ENCODE measurements at regions not wholly inside any gene's neighbourhood (a gene's known extent, or its start where the extent isn't known, plus 50 kb on each side); places are given as distances from the start of the nearest gene placed in this dataset.

DNA sequence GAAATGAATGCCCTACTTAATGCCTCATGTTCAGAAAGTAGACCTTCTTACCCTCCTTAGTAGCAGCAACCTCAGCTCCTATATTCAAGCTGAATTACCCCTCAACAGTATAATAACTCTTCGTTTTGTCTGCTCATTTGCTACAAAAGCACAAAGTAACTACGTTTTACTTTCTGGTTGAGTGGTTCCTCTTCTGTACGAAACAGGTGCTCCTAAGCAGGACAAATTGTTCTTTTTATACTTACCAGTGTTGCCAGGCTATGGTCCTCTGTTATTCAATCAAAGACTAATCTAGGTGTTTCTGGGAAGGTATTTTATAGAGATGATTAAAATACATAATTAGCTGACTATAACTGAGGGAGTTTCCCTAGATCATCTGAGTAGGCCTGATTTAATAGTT lies 484.2 kb upstream of the ADAMTS5 start:
- DNase-seq = no peak

DNA sequence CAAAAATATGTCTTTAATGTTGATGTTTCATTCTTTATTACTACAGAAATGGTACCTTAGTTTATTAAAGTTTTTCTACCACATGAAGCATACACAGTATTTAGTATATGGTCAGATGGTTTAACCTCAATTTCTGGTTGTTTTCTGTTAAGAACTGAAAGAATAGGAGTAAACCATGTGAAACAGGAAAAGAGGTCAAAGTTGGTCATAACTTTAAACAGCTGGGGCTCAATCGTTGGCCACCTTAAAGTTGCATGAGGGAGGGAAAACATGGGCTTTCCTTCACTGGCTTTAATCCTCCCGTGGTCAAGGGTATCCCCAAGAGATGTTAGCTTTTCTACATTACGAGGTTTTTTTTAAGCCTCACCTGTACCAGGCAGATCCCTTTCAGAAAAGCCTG lies 483.3 kb upstream of the ADAMTS5 start:
- no peak for DNase-seq

DNA sequence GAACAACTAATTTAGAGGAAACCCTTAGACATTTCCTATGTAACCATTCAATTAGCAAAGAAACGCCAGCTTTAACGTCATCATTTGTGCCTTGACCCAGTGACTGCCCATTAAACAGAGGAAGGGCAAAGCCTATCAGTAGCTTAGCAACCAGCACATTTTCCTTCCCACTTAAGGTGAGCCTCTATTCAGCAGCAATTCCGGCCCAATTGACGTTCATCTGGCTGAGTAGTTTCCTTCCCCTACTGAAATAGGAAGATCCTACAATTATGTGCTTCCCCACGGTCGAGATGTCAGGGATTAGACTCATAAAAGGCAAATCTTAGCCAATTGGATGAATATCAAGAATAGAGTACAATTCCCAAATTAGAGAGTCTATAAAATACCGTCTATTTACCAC lies 482.1 kb upstream of the ADAMTS5 start:
- no peak for DNase-seq

DNA sequence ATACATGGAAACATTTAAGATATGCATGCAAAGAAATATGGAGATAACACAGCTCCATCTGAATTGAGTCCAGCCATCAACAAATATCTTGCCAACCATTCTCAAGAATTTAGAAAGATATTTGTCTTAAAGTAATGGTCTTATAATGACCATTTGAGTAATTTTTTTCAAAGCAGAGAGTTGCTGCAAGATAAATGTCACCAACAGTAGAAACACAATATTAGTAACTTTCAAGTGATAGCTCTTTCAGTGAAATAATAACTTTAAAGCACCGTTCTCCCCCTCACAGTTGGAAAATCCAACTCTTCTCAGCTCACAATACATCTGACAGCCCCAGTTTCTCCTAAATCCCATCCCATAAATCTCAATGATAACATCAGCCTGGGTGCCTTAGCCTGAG lies 481.0 kb upstream of the ADAMTS5 start:
- no peak for DNase-seq

DNA sequence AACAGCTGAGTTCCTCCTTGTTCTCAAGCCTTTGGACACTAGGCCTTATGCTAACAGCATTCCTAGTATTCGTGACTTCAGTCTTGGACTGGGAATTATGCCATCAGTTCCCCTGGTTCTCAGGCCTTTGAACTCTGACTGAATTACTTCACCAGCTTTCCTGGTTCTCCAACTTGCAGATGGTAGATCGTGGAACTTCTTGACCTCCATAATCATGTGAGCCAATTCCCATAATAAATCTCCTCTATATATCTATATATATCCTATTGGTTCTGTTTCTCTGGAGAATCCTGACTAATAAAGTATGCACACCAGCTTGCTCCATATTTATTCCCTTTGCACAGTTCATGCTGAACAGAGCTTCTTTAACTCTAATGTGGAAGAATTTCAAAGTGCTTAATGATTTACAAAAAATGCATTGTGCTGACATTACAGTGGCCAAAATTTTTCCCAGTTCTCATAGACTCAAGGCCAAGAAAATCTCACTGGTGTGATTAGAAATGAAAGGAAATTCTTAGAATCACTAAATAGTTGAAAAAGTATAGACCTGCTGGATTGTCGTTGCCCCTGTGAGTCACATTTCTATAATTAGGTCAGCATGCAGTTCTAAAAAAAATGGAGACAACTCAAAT lies 462.9 kb upstream of the ADAMTS5 start:
- no peak for DNase-seq

DNA sequence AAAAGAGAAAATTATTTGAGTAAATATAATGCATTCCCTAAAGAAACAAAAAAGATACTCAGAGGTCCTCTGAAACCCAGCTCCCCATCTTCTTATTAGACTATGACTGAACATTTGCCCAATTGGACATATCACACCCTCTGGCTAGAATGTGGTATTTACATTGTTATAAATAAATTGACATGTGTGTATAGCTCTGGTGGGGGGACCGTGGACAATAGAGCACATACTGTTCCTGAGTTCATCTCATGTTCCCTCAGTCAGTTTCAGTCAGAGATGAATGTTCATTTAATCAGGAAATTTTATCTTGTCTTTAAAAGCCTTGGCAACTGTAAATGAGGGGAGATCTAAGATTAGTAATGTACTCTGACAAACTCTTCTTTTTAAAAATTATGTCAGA lies 459.3 kb upstream of the ADAMTS5 start:
- DNase-seq = no peak

DNA sequence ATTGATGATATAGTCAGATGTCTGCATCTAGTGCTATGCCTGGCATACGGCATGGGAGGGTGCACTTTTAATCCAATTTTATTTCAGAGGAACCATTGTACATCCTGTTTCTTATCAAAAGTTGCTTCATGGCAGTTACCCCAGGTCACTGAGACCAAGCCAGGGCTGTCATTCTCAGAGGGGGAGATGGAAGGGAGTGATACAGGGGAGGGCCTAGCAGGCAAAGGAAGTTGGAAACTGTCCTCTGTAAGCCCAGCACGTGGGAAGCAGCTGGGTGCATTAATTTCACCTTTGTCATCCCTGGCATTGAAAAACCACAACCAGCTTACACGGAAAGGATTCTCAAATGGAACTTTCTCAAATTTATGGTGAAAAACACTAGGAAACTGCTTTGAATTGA lies 458.7 kb upstream of the ADAMTS5 start:
- no peak for DNase-seq

DNA sequence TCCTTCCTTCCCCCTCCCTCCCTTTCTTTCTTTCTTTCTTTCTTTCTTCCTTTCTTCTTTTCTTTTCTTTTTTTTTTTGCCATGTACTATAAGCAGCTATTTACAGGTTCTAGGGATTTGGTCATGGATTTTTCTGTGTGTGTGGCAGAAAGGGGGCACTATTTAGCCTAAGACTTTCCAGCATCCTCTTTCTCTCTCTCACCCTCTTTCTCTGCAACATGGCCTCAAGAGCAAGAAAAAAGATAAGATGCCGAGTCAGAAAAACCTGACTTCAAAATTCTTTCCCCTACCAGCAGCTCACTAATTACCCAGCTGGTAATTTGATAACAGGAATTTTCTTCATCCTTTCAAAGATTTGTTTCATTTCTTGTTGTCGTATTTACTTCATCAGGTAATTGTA lies 458.3 kb upstream of the ADAMTS5 start:
- no peak for DNase-seq

DNA sequence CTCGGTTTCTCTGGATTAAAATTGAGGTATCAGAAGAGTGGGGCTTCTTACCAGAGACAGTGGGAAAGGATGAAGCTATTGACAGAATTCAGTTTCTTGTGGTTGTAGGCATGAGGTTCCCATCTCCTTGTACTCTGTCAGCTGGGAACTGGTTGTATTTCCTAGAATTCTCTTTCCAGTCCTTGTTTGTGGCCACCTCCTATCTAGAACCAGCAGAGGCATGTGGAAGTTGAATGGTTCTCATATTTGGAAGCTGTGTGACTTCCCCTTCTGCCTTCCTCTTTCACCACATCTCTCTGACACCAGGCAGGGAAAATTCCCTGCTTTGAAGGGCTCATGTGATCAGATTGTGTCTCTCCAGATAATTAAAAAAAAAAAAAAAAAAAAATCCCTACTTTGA lies 457.7 kb upstream of the ADAMTS5 start:
- no peak for DNase-seq

DNA sequence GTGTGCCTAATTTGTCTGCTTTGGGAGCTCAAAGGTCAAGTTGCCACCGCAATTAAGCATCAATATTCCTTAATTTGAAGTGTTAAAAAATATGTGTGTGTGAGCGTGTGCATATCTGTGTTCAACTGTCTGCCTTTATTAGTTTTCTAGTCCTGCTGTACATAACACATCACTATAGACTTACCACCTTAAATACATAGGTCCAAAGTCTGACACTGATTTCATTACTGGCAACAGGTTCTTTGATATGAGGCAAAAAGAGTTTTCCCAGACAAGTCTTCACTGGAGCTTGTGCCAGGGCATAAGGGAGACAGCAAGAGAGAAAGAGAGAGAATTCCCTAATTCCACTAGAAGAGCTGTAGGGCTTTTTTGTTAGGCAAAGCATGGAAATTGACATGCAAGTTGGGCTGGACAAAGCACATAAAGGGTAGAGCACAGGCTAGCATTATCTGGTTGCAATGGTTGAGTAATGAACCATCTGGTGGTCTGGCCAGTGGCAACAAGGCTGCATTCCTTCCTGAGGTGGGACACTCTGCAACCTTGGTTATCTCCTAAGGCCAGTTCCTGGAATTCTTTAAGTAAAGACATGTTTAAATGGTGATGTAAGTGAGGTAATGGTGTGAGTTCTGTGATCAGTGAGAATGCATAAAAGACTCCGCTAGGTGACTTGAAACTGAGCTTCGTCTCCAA lies 457.2 kb upstream of the ADAMTS5 start:
- DNase-seq = no peak

DNA sequence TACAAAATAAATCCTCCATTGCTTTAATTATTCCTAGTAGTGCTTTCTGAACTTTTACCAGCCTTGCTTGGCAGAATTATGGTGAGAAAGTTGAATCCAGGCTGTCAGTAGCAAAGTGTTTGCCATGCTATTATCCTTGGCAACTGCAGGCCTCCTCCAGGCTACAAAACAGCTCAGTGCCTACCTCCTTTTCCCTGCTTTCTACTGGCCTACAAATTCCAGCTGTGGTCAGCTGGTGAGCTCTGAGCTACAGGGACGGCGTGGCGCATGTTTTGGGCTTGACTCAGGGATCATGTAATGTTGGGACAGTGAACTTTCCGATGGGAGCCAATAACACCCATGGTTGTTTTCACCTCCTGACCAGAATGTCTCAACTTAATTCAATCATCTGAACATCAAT lies 456.1 kb upstream of the ADAMTS5 start:
- peak; percentile 54 for DNase-seq

DNA sequence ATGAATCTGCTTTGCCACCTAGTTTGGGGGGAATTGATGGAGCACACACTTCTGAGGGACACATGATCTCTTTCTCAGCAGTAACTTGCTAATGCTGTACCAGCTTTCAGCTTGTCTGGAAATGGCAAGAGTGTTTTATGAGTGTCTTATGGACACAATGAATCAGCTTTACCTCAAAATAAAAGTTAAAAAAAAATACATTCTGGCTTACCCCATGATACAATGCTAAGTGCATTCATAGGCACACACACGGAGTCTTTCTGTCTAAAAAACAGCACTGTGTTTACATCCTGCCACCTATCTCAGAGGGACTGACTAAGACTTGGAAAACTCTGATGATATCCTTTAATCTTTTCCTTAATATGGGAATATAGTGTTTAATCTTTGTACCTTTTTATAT lies 455.5 kb upstream of the ADAMTS5 start:
- no peak for DNase-seq

DNA sequence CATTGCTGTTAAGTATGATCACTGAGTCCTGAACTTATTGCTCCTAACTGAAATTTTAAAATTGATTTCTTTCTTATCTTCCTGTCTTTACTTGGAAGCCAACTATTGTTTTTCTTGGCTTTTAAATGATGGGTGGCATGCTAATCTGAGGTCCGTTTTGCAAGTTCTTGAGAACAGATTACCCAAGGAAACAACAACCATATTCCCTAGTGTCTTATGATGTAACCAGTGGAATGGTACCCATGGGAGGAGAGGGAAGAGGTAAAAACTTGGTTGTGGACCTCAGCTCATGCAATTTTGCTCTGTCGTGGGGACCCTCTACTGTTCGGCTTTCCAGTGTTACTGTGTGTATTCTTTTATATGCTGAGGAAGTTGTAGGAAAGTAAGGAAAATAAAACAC lies 454.8 kb upstream of the ADAMTS5 start:
- no peak for DNase-seq

DNA sequence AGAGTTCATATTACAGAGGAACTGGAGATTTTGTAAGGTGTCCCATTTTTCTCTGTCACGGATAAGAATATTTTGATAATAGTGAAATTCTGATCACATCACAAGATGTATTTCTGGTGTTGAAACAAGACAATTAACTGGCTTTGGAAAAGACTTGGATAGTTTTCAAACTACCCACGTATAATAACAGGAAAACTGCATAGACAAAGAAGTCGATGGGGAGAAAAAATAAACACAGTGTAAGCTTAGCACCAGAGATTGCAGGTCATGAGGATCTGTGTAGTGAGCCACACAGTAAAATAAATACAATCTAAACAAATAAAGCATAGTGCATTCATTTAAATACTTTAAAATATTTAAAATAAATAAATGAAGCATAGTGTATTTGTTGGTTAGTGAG lies 452.3 kb upstream of the ADAMTS5 start:
- DNase-seq = no peak

DNA sequence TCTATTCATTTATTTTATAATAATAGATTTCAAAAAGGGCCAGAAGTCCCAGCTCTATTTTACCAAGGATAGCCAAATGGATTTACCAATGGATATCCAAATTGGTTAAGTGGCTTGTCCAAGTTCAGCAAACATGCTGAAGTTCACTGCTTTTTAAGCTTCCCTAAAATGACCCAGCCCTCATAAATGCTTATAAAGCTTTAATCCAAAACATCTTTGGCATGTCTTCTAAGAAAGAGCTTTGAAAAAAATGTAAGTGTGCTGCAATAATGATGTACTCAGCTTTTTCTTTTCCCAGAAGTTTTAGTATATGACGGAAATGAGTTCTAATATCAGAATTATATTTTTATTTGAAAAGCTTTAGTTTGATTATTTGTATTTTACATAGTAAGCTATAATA lies 451.5 kb upstream of the ADAMTS5 start:
- no peak for DNase-seq

DNA sequence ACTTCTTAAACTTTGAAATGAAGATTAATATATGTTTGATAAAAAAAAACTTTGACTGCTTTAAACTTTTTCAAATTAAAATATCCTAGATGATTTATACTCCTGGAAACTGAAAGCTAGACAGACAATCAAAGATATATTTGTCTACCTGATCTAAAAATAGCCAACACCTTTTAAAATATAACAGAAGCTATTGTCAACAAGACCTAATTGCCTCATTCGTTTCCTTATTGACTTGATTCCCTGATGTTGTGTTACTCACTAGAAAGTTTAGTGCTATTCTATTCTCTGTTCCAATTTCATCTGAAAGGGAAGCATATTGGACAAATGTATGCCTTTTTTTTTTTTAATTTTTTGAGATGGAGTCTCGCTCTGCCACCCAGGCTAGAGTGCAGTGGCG lies 445.6 kb upstream of the ADAMTS5 start:
- no peak for DNase-seq

DNA sequence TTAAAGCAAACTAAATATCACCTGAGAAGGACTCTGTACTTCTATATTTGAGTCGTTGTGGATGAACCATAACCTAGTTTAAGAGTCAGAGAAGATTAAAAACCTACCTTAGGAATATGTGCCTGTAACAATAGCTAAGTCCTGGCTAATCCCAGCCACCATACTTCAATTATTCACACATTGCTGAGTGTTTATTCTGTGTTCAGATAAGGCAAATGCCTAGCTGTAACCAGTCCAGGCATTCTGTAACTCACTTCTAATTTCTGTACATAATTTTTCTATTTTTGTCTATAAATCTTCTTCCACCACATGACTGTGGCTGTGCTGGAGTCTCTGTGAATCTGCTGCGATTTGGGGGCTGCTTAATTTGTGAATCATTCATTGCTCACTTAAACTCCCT lies 441.9 kb upstream of the ADAMTS5 start:
- DNase-seq = no peak

DNA sequence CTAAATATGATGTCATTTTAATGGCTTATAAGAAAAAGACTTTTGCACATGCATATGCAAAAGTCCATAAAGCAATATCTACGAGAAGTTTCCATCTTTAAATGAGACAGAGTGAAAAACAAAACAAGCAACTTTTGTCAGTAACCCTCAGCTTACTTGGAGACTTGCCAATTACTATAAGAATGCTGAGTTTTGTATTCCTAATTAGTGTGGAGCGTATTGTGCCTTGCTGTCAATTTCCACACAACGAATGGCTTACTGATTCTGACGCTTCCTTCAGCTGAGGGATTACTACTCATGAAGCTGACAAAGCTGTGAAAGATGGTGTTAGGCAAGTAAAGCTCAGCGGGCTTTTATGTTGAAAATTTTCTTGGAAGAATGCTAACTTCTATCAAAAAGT lies 440.4 kb upstream of the ADAMTS5 start:
- no peak for DNase-seq

DNA sequence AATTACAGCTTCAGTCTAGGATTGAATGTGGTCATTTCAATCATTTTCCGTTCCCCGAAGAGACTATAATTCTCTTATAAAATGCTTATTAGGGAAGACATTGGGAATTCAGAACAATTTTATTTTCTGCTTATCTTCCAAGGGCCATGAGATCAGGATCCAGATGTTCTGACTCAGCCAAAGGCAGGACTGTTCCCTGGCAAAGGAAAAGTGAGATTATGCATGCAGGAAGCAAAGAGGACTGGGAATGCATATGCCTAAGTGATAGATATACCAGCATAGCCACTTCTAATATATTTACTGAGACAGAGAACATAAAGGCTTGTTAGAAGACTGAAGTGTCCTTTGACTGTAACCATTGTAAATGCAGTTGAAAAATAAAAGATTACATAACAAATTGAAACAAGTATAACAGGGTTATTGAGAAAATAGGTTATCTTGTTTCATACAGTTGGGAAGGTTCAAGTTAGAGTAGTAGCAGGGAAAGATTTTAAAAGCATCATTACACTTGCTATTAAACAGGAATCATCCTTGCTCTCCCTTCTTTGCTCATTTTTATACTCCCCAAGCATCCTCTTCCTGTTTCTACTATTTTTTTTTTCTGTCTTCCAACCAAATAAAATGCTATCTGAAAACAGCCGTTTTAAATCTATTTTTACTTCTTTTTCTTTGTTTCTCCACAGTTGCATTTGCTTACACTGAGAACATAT lies 439.6 kb upstream of the ADAMTS5 start:
- no peak for DNase-seq

DNA sequence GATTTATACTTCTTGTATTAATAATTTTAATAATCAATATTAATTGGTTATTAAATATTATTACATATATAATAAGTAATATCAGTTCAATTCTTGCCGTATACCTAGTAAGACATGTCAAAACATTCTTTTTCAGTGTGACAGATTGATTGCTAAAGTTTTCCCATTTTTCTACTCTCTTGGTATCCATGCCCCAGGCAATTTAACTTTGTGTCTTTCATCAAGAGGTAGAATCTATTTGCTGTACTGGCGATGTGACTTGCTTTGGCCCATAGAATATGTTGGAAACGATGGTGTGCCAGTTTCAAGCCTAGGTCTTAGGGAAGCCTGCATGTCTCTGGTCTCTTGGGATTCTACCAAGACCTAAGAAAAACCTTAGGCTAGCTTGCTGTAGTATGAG lies 436.1 kb upstream of the ADAMTS5 start:
- no peak for DNase-seq

DNA sequence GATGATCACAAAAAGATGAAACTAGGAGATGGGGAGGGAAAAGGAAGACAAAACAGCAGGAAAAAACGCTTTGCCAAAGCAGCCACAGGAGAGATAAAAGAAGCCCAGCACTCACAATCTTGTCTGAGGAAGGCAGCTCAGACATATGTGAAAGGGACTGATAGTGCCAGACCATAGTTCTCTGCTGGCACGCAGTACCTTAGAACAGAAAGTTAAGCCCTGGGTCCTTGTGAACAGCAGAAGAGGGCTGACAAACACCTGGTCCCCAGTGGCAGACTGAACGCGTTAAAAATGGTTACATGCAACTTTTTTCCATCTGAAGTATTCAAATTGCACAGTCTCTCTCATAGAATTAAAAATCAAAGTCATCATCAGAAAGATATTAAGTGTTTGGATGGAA lies 433.2 kb upstream of the ADAMTS5 start:
- no peak for DNase-seq

DNA sequence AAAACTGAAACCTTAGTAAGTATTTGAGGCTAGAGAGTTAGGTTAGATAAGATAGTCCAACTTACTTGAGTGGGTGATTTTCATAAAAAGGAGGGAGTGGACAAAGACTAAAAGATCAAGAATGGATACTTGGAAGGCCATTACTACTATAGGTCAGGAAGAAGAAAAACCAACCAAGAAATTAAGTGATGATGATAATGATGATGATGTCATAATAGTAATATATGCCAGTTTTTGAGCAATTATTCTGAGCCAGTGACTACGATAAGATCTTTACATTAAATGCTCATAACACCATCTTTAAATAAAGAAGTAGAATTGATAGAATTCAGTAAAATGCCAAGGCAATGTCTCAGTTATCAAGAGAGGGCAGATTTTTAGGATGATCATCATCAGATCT lies 430.7 kb upstream of the ADAMTS5 start:
- no peak for DNase-seq

DNA sequence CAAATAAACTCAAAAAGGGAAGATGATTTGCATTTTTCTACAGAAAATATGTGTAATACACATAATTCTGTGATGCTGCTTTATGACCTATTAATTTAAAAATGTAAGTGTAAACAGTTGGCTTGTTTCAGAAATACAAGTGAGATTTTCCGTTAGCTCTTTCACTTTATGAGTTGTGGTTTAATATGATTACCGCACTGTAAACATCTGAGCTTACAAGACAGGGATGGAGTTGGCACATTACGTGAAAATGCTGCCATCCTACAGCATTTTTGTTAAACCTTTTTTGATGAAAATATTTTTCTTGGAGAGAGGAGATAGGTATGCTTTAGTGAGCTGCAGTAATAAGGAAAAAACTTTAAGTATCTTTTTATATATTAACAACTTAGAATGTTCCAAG lies 426.8 kb upstream of the ADAMTS5 start:
- no peak for DNase-seq

DNA sequence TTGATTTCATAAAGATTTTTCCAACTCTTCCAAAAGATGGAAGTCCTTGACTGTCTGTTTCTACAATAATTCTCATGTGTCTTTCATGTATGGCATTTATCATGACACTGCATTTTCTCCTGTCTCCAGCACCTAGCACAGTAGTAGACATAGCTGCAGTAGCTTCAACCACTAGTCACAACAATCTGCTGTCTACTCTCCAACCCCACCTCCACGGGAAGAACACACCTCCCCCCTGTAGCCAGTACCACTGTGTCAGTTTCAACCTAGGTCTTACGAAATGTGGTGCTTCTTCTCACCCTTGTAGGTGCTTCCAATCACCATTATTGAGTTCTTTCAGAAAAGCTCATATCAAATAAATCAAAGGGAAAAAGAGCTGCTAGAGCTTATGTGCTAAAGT lies 425.1 kb upstream of the ADAMTS5 start:
- DNase-seq = no peak

DNA sequence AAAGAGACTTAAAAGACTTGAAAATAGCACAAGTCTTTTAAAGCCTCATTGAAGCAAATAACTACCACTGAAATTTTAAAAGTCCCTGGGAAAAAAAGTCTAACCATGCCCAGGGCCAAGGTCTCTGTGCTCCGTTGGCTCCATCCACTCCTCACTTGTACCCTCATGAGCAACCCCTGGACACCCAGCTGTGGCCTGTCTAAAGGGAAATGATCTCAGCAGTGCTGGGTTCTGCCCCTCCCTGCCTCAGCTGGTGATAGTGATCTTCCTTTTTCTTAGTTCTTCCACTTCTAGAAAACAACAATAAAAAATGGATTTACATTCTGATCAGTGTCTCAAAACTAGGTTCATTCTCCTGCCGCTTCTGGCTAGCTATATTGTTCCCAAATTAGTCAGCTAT lies 423.5 kb upstream of the ADAMTS5 start:
- no peak for DNase-seq

Measured in amniotic stem cell (primary cell).